ENCODE measurements at regions not wholly inside any gene's neighbourhood (a gene's known extent, or its start where the extent isn't known, plus 50 kb on each side); places are given as distances from the start of the nearest gene placed in this dataset.
"Not testable (repeated sequence)": the region's sequence is repeated elsewhere in the genome, so short reads cannot be mapped to it uniquely, and the experiment has no call there.

DNA sequence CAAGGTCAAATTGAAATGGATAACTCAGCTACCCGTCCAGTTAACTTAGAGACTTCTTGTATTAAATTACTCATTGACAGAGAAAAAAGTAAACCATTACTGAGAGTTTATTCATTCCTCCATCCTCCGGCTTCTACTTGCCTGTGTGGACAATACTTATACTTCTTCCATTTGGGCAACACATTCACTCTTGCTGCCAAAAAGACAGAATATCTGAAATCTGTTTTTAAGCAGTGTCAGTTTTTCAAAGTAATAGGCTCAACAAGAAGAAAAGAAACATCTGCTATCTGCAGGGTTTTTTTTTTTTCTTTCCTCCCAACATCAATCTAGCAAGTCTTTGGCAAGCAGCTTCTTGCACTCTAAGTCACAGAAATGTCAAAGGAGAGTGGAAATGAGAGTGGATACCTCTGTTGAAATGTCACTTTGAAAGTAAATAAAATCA is 1142.8 kb downstream of the PCDH9 start:
- DNase-seq, result no peak
- in situ Hi-C loops (cut with MboI; ENCODE audit: low pct_unique_long_range_greater_than_20kb, low sequenced_read_pairs), result no loop called here

DNA sequence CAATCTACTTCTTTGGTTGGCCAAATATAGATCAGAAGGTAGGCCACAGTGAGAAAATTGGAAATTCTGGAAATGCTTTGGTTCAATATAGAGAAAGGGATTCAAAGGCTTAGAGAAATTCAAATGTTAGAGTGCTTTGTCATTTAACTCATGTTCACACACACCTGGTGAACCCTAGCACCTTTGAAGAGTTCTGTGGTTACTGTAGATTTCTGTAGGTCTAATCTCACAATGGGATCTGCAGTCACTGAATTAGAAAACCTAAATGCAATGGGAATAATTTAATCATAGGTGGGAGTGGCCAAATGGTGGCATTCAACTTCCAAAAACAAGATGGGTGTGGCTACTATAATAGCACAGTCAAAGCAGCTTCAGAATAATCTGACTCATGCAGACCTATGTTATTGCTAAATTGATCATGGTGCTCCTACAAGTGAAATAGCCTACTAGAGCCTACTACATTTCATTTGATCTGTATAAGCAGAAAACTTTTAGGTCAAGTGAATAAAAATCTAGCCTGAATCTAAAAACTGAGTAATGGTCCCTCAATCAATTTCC is 1152.9 kb downstream of the PCDH9 start:
- DNase-seq, result no peak
- in situ Hi-C loops (cut with MboI; ENCODE audit: low pct_unique_long_range_greater_than_20kb, low sequenced_read_pairs), result no loop called here

GRCh38 chr13:66076417-66076816 is 1153.7 kb downstream of the PCDH9 start:
- in situ Hi-C loops (cut with MboI; ENCODE audit: low pct_unique_long_range_greater_than_20kb, low sequenced_read_pairs), result no loop called here
- peak; percentile 83 for DNase-seq

DNA sequence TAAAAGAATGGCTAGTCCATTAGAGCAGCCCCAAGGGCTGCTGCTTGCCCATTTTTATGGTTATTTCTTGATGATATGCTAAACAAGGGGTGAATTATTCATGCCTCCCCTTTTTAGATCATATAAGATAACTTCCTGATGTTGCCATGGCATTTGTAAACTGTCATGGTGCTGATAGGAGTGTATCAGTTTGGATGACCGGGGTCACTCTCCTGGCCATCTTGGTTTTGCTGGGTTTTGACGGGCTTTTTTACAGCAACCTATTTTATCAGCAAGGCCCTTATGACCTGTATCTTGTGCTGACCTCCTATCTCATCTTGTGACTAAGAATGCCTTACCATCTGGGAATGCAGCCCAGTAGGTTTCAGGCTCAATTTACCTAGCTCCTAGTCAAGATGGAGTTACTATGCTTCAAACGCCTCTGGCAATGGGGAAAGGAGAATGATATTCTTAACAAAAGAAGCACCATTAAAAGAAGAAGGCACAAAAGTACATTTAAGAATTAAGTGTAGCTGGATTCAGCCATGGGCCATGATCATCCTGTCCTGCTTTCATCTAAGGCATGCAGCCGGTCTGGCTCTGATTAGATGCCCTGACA is 1156.0 kb downstream of the PCDH9 start:
- in situ Hi-C loops (cut with MboI; ENCODE audit: low pct_unique_long_range_greater_than_20kb, low sequenced_read_pairs), result no loop called here
- no peak for DNase-seq

GRCh38 chr13:66072097-66072496 is 1158.0 kb downstream of the PCDH9 start:
- in situ Hi-C loops (cut with MboI; ENCODE audit: low pct_unique_long_range_greater_than_20kb, low sequenced_read_pairs); DNase-seq: not testable (repeated sequence)

DNA sequence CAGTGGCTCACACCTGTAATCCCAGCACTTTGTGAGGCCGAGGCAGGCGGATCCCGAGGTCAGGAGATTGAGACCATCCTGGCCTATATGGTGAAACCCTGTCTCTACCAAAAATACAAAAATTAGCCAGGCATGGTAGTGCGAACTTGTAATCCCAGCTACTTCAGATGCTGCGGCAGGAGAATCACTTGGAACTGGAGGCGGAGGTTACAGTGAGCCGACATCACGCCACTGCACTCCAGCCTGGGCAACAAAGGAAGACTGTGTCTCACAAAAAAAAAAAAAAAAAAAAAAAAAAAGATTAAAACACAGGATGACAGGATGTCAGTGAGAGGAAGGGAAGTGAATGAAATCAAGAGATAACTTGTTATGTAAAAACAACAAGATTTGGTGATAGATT is 1158.5 kb downstream of the PCDH9 start:
- in situ Hi-C loops (cut with MboI; ENCODE audit: low pct_unique_long_range_greater_than_20kb, low sequenced_read_pairs), result no loop called here
- no peak for DNase-seq

GRCh38 chr13:66071029-66071428 is 1159.1 kb downstream of the PCDH9 start:
- in situ Hi-C loops (cut with MboI; ENCODE audit: low pct_unique_long_range_greater_than_20kb, low sequenced_read_pairs), result no loop called here

GRCh38 chr13:66069570-66069969 is 1160.6 kb downstream of the PCDH9 start:
- in situ Hi-C loops (cut with MboI; ENCODE audit: low pct_unique_long_range_greater_than_20kb, low sequenced_read_pairs), result no loop called here

More at GRCh38 chr13:66071029-66071428, 1159.1 kb downstream of the PCDH9 start:
- no peak for DNase-seq

GRCh38 chr13:66068683-66069082 is 1161.5 kb downstream of the PCDH9 start:
- DNase-seq, result no peak
- in situ Hi-C loops (cut with MboI; ENCODE audit: low pct_unique_long_range_greater_than_20kb, low sequenced_read_pairs), result no loop called here

More at GRCh38 chr13:66069570-66069969, 1160.6 kb downstream of the PCDH9 start:
- DNase-seq, result no peak

GRCh38 chr13:66048888-66049287 is 1181.2 kb downstream of the PCDH9 start:
- in situ Hi-C loops (cut with MboI; ENCODE audit: low pct_unique_long_range_greater_than_20kb, low sequenced_read_pairs), result no loop called here
- DNase-seq, result no peak

DNA sequence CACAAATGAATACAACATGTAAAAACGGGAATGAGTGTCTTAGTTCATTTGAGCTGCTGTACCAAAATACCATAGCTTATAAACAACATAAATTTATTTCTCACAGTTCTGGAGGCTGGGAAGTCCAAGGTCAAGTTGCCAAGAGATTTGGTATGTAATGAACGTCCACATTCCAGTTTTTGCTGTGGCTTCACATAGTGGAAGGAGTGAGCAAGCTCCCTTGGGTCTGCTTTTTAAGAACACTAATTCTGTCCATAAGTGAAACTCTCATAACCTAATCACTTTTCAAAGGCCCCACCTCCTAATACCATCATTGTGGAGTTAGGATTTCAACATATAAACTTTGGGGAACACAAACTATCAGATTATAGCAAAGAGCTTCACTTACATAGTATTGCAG is 1189.6 kb downstream of the PCDH9 start:
- in situ Hi-C loops (cut with MboI; ENCODE audit: low pct_unique_long_range_greater_than_20kb, low sequenced_read_pairs), result no loop called here
- no peak for DNase-seq

DNA sequence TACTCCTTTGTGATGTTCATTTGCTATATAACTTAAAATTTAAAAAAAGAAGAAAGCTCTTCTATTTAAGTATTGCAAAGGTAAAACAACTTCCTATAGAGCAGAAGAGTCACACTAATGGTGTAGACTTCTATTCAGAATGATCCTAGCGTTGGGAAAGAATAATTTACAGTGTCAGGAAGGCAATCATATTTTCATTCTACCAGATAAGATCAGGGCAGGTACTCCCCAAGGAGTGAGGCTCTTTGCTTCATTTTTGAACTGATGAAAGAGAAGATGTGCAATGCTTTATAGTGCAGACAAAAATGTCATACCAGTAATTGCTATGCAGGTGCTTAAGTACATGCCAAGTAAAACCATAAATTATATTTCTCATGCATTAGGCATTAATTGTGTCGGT is 1193.0 kb downstream of the PCDH9 start:
- in situ Hi-C loops (cut with MboI; ENCODE audit: low pct_unique_long_range_greater_than_20kb, low sequenced_read_pairs), result no loop called here

DNA sequence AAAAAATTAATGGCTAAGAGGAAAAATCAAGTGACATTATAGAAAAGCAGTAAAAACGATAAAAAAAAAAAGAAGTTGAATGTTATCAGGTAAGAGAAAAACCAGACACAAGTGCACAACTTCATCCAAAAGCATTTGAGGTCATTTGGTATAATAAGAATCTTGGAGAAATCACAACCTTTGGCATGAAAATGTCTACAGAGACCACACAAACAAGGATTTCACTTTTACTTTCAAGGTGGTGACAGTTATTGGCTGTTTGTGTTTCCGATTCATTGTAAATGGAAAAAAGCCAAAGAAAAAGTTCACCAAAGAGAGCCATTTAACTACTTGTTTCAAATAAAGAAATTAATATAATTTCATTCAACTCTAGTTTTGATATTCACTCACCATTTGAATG is 1193.5 kb downstream of the PCDH9 start:
- in situ Hi-C loops (cut with MboI; ENCODE audit: low pct_unique_long_range_greater_than_20kb, low sequenced_read_pairs), result no loop called here
- DNase-seq, result no peak

More for the DNA sequence above, 1193.0 kb downstream of the PCDH9 start:
- DNase-seq, result no peak

- in situ Hi-C loops (cut with MboI; ENCODE audit: low pct_unique_long_range_greater_than_20kb, low sequenced_read_pairs), result no loop called here
- DNase-seq, result no peak
Observed at GRCh38 chr13:66036024-66036614, 1194.0 kb downstream of the PCDH9 start.

DNA sequence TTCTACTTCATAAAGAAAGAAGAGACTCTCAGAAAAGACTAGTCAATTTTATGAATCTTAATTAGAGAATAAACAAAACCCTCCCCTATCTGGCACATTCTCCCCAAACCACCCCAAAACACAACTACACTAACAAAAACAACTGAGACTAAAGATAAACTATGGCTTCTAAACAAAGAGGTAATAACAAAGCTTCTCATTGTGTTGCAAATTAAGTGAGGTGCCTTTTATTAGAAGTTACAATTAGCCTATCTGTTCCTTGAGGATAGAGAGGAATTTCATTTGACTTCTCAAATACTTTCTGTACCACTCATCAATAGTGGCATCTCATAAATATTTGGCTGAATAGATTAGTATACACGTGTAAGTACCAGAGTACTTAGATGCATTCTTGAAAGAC is 1196.2 kb downstream of the PCDH9 start:
- in situ Hi-C loops (cut with MboI; ENCODE audit: low pct_unique_long_range_greater_than_20kb, low sequenced_read_pairs), result no loop called here
- DNase-seq, result no peak

- no peak for DNase-seq
- in situ Hi-C loops (cut with MboI; ENCODE audit: low pct_unique_long_range_greater_than_20kb, low sequenced_read_pairs), result no loop called here
Observed at GRCh38 chr13:66021846-66022245, 1208.3 kb downstream of the PCDH9 start.

- no peak for DNase-seq
Observed at GRCh38 chr13:66014771-66015170, 1215.4 kb downstream of the PCDH9 start.

DNA sequence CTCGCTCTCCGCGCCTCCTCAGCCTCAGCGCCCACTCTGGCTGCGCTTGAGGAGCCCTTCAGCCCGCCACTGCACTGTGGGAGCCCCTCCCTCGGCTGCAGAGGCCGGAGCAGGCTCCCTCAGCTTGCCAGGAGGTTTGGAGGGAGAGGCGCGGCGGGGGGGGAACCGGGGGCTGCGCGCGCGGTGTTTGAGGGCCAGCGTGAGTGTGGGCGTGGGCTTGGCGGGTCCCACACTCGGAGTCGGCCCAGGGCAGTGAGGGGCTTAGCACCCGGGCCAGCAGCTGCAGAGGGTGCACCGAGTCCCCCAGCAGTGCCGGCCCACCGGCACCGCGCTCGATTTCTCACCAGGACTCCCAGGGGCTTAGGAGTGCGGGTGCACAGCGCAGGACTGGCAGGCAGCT is 1220.9 kb downstream of the PCDH9 start:
- in situ Hi-C loops (cut with MboI; ENCODE audit: low pct_unique_long_range_greater_than_20kb, low sequenced_read_pairs), result no loop called here
- DNase-seq, result no peak

More at GRCh38 chr13:66014771-66015170, 1215.4 kb downstream of the PCDH9 start:
- in situ Hi-C loops (cut with MboI; ENCODE audit: low pct_unique_long_range_greater_than_20kb, low sequenced_read_pairs), result no loop called here

DNA sequence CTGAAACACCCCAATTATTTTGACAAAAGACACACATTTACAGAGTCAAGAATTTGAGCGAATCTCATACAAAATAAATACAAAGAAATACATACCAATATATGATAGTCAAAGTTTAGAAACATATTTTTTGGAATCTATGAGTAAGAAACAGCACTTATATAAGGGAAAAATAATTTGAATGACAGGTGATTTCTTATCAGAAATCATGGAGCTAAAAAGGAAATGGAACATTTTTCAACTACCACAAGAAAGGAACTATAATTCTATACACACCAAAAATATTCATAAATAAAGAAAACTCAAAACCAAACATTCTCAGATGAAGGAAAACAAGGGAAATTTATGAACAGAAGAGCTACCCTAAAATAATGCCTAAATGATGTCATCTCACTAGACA is 1226.6 kb downstream of the PCDH9 start:
- DNase-seq, result no peak
- in situ Hi-C loops (cut with MboI; ENCODE audit: low pct_unique_long_range_greater_than_20kb, low sequenced_read_pairs), result no loop called here

GRCh38 chr13:66001140-66001539 is 1229.0 kb downstream of the PCDH9 start:
- in situ Hi-C loops (cut with MboI; ENCODE audit: low pct_unique_long_range_greater_than_20kb, low sequenced_read_pairs), result no loop called here
- DNase-seq, result no peak

GRCh38 chr13:65999411-65999810 is 1230.7 kb downstream of the PCDH9 start:
- in situ Hi-C loops (cut with MboI; ENCODE audit: low pct_unique_long_range_greater_than_20kb, low sequenced_read_pairs), result no loop called here
- DNase-seq, result no peak

All from KBM-7 (cell line).